Type B pancreatic cell (in vitro differentiated cells): ENCODE measurements at regions not wholly inside any gene's neighbourhood (a gene's known extent, or its start where the extent isn't known, plus 50 kb on each side); places are given as distances from the start of the nearest gene placed in this dataset.

Experiments used
- DNase-seq: peaks from one replicate; pipeline ENCODE4 v3.0.0; 2021; ENCODE audit warnings: mixed read lengths; ENCODE audit not compliant: unreplicated experiment; ENCODE audit errors: extremely low spot score
- H3K27ac Mint-ChIP-seq: 2 replicates; pipeline ENCODE4 v1.8.0; 2021; ENCODE audit warnings: mild to moderate bottlenecking, mixed read lengths
- H3K27me3 Mint-ChIP-seq: 2 replicates; pipeline ENCODE4 v1.8.0; 2021; ENCODE audit warnings: mixed read lengths
- H3K36me3 Mint-ChIP-seq: 2 replicates; pipeline ENCODE4 v1.8.0; 2021; ENCODE audit warnings: mixed read lengths
- H3K4me1 Mint-ChIP-seq: one replicate; pipeline ENCODE4 v1.8.0; 2021; ENCODE audit warnings: mixed read lengths; ENCODE audit not compliant: unreplicated experiment
- H3K4me3 Mint-ChIP-seq: 2 replicates; pipeline ENCODE4 v1.8.0; 2021; ENCODE audit warnings: mild to moderate bottlenecking, mixed read lengths
- H3K9me3 Mint-ChIP-seq: 2 replicates; pipeline ENCODE4 v1.8.0; 2021; ENCODE audit warnings: mixed read lengths
- CTCF ChIP-seq: fragments of 200-600 bp; sonication (generic); conservative IDR thresholded peaks from 2 replicates; pipeline ENCODE4 v1.5.0; 2021; ENCODE audit warnings: antibody characterized with exemption, mild to moderate bottlenecking

GRCh38 chr9:78595200-78595945 is 298.4 kb downstream of the PSAT1 start:
- Mint-ChIP-seq H3K27me3 (peaks cover 21% of the 10 kb centered on the region), H3K4me1 (no peaks in the 10 kb centered on the region), H3K27ac (no peak overlapping the region), H3K36me3 (no peaks in the 10 kb centered on the region), H3K9me3 (no peaks in the 10 kb centered on the region), H3K4me3 (no peak overlapping the region)
- no peak for DNase-seq
- no peak for TF ChIP-seq CTCF

GRCh38 chr9:78596346-78596745 is 299.4 kb downstream of the PSAT1 start:
- H3K36me3 Mint-ChIP-seq = no peaks in the 10 kb centered on the region
- no peak for TF ChIP-seq CTCF
- H3K4me3 Mint-ChIP-seq = no peak overlapping the region
- no peak for DNase-seq
- peaks cover 21% of the 10 kb centered on the region for H3K27me3 Mint-ChIP-seq
- H3K4me1 Mint-ChIP-seq = no peaks in the 10 kb centered on the region
- H3K27ac Mint-ChIP-seq = no peak overlapping the region
- no peaks in the 10 kb centered on the region for H3K9me3 Mint-ChIP-seq

- no peak for DNase-seq
- Mint-ChIP-seq H3K36me3 (no peaks in the 10 kb centered on the region), H3K9me3 (no peaks in the 10 kb centered on the region), H3K27me3 (peaks cover 30% of the 10 kb centered on the region), H3K4me3 (no peak overlapping the region), H3K27ac (no peak overlapping the region), H3K4me1 (peaks cover 6% of the 10 kb centered on the region)
- TF ChIP-seq CTCF = no peak
These were observed 301.2 kb downstream of the PSAT1 start for GRCh38 chr9:78598120-78598519.

- peaks cover 40% of the 10 kb centered on the region for H3K27me3 Mint-ChIP-seq
- H3K27ac Mint-ChIP-seq = no peak overlapping the region
- H3K4me3 Mint-ChIP-seq = no peak overlapping the region
- peaks cover 10% of the 10 kb centered on the region for H3K4me1 Mint-ChIP-seq
- DNase-seq = no peak
- no peaks in the 10 kb centered on the region for H3K9me3 Mint-ChIP-seq
- H3K36me3 Mint-ChIP-seq = no peaks in the 10 kb centered on the region
- TF ChIP-seq CTCF = no peak
These were observed 303.0 kb downstream of the PSAT1 start for GRCh38 chr9:78599926-78600325.

GRCh38 chr9:78601957-78602565 is 305.1 kb downstream of the PSAT1 start:
- Mint-ChIP-seq H3K4me1 (peaks cover 24% of the 10 kb centered on the region), H3K27me3 (peaks cover 48% of the 10 kb centered on the region), H3K9me3 (no peaks in the 10 kb centered on the region), H3K4me3 (no peak overlapping the region), H3K36me3 (no peaks in the 10 kb centered on the region), H3K27ac (no peak overlapping the region)
- peak; percentile 91 for TF ChIP-seq CTCF
- no peak for DNase-seq
